CD1c-positive myeloid dendritic cell (primary cell): ENCODE measurements at regions not wholly inside any gene's neighbourhood (a gene's known extent, or its start where the extent isn't known, plus 50 kb on each side); places are given as distances from the start of the nearest gene placed in this dataset.

Experiments used
- DNase-seq: peaks from one replicate; pipeline ENCODE4 v3.0.0-alpha.2; 2016; ENCODE audit errors: extremely low spot score

DNA sequence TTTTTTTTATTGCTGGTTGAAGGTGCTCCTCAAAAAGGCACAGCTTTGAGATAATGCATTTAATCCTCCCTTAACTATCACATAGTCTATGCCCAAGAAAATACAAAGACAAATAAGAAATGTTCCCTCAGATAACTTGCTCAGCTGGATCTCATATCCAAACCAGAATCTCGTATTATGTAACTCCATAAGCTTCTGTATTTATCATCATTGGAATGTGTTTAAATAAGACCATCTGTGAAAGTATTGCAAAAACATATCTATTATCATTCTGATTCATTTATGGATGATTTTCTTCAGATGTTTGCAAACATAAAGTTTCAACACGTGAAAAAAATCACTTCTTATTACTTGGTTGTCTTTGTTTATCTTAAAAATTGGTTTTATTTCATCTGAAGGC, 190.9 kb downstream of the IRS2 start:
- DNase-seq: no peak

DNA sequence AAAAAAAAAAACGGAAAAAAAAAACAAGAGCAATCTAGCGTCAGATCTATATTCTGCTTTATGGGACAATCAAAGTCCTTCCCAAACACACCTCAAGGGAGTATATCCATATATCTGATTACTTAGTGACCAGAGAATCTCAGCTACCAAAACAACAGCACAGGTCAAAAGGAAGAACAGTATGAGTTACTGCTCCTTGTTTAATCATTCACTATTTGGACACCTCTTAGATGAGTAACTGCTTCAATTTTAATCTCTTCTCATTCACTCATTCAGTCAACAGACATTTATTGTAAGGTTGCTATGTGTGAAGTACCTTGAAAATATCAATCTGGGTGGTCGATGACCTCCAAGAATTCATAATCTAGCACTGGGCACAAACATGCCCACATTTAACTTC, 193.2 kb downstream of the IRS2 start:
- DNase-seq: no peak

DNA sequence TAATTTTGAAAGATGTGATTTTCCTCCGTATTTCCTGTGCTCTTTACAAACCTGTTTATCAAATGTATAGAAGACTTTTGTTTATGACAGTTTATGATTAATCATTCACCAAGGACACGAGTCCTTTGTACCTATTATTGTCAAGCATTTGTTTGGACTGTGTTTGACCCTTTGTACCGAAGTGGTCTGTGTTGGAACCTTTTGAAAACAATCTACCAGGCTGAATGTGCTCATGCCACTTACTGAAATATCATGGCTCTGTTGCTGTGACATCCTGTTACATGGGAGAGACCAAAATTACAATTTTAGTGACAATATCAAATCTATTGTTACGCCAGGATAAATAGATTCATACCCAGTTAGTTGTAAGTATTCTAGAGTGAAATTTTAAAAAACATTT, 193.6 kb downstream of the IRS2 start:
- DNase-seq: no peak

DNA sequence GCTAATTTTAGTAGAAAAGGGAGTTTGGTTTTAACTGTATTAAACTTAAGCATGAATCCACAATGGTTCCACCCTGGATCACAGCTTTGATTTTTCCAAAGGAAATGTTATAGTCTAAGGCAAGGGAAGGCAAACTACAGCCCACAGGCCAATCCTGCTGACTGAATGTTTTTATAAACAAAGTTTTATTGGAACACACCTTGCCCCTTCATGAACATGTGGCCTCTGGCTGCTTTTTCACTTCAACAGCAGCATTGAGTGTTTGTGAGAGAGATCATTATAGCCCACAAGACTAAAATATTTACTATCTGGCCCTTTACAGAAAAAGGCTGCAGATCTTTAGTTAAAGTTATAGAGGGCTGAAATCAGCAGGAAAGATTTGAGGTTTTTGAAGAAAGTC, 198.7 kb downstream of the IRS2 start:
- no peak for DNase-seq

DNA sequence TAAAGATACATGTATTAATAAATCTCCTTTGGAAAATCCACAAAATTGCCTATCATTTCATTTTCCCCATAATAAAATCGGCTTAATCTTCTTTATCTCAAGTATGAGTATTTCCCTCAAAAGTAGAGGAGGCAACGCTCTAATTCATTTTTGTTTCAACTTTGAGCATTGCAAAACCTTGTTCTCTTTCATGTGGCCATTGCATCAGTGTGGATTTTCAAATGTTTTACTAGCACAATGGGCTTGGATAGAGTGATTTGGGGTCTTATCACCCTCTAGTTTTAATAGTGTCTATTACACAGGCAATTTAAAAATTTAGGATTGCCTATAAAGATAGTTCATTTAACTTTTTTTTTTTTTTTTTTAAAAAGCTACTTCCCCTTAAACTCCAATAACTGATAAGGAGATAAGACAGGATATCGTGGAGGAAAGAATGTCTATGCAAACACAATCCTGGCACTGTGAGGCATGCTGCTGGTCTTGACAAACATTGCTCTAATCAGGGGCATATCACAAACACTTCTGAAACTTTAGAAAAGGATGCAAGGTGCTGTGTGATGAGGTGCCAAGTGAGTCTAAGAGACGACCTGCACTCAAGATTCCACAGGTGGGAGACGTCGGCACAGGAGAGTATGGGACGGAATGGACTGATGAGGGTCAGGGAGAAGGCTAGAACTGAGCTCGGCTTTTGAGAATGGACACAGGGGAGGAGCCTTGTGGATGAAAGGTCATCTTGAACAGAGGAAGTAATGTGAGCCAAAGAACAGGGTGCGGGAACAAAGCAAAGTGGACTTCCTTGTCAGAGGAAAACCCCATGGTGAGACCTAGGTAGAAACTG, 199.7 kb downstream of the IRS2 start:
- DNase-seq: no peak

- no peak for DNase-seq
These were observed 201.5 kb downstream of the IRS2 start for GRCh38 chr13:109584844-109585361.

DNA sequence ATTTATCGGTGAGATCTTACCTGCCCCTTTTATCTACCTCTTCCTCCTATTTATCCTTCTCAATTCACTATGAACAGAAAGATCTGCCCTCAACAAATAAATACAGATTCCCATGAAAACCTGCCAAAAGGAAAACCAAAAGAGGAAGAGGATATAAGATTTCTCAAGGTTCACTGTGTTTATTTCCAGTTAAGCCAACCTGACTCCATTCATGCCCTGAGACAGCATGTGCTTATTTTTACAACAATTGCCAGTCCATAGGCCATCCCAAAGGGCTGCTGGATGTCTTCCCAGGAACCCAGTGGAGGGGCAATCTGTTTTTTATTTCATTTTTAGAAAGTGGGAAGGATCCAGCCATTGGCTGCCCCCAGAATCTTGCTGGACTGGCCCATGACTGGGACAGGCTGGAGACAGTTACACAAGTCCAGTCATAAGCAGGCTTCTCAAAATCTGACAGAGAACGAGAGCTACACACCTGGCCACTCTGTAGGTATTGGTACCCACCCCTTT, 209.1 kb downstream of the IRS2 start:
- no peak for DNase-seq

GRCh38 chr13:109576331-109576813, 210.0 kb downstream of the IRS2 start:
- DNase-seq: no peak

- no peak for DNase-seq
These were observed 210.6 kb downstream of the IRS2 start for GRCh38 chr13:109575821-109576220.

- no peak for DNase-seq
These were observed 214.0 kb downstream of the IRS2 start for GRCh38 chr13:109572389-109572788.

GRCh38 chr13:109569958-109570711, 216.2 kb downstream of the IRS2 start:
- DNase-seq: no peak

GRCh38 chr13:109568339-109568818, 218.0 kb downstream of the IRS2 start:
- no peak for DNase-seq

GRCh38 chr13:109567315-109567714, 219.1 kb downstream of the IRS2 start:
- DNase-seq: no peak

DNA sequence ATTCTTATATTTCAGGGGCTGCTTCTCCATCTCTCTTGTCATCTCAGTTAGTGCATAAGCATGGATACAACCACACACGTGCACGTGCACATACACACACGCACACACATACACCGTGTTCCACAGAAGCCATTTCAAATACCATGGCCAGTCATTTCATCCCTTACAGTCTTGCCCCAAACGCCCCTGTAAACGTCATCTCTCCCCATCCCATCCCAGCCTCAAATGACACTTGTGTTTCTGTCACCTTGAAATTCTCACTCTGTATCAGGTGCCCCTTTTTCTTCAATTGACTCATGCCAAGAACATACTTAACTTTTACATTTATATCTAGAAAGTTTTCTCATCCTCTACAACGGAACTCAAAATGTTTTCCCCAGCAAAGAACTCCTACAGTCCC, 220.5 kb downstream of the IRS2 start:
- DNase-seq: no peak

DNA sequence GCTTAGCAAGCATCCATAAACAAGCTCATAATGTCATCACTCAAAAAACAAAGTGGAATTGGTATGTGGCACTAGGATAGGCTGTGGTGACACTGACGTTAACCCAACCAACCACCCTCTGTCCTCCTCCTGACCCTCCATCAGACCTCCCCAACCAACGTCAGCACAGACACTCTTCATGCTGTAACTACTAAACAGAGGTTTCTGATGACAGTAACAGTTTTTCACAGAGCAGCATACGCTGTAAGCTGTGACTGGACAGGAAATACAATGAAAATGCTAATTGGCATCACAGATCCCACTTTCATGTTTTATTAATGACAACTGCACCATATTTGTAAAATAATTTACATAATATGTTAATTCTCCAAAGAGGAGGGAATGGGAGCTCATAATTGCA, 238.0 kb downstream of the IRS2 start:
- DNase-seq: no peak

GRCh38 chr13:109547942-109548341, 238.4 kb downstream of the IRS2 start:
- DNase-seq: no peak

- DNase-seq: no peak
These were observed 240.5 kb downstream of the IRS2 start for GRCh38 chr13:109545931-109546330.

- DNase-seq: no peak
These were observed 245.3 kb downstream of the IRS2 start for GRCh38 chr13:109541081-109541480.

- DNase-seq: no peak
These were observed 248.8 kb downstream of the IRS2 start for GRCh38 chr13:109537584-109537983.

DNA sequence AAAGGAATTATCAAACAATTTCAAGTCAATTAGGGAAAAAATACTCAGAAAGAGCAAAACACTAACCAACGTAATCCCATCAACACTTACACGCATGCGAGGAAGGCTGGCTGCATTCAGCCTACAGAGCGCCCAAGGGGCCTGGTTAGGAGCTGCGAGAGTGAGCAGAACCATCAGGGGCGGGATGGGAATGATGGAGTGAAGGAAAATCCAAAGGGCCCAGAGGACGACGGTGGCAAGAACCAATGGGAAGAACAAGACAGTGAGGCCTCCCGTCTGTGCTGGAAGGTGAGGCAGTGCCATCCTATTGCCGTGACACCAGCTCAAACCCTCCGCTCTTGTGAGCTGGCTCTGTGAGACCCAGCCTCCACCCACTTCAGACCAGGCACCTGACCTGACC, 253.0 kb downstream of the IRS2 start:
- DNase-seq: no peak

- no peak for DNase-seq
These were observed 256.4 kb downstream of the IRS2 start for GRCh38 chr13:109529964-109530363.

DNA sequence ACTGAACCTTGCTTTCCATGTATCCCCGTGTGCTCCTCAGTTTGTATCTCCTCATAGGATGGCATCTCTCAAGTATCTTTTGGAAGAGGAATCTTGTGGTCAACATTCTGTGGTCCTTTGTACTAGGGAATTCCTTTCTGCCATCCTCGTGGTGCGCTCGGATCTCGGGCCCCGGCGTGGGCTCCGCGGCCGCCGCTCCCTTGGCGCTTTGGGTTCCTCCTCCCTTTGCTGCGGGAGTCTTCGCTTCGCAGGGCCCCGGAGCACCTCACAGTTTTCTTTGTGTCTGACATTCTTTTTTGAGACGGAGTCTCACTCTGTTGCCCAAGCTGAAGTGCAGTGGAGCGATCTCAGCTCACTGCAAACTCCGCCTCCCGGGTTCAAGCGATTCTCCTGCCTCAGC, 264.7 kb downstream of the IRS2 start:
- no peak for DNase-seq

DNA sequence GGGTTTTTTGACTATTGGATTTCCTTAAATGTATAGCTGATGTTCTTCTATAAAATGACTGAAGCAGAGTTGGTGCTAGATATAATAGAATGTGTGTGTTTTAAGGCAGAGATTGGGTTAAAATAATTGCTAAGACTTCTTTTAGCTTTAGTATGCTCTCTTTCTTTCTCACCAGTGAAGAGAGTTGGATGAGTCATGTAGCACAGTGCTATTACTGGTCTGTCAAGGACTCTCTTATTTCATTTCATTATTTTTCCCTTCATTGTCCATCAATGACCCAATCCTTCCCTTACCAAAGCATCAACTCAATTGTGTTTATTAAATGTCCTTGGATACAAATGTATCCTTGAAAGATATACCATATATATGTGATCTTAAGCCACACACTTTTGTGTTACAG, 268.9 kb downstream of the IRS2 start:
- DNase-seq: no peak
